SK-N-MC (cell line): ENCODE measurements at regions not wholly inside any gene's neighbourhood (a gene's known extent, or its start where the extent isn't known, plus 50 kb on each side); places are given as distances from the start of the nearest gene placed in this dataset.

Experiments used
- EZH2 ChIP-seq: fragments of 200-600 bp; sonication (generic); IDR thresholded peaks from one replicate; pipeline ENCODE4 v1.6.1; 2017; ENCODE audit warnings: antibody characterized with exemption
- POLR2AphosphoS5 ChIP-seq: IDR thresholded peaks from 2 replicates; pipeline ENCODE4 v1.6.1; 2012; ENCODE audit warnings: mild to moderate bottlenecking, low read depth, low read length, borderline replicate concordance

DNA sequence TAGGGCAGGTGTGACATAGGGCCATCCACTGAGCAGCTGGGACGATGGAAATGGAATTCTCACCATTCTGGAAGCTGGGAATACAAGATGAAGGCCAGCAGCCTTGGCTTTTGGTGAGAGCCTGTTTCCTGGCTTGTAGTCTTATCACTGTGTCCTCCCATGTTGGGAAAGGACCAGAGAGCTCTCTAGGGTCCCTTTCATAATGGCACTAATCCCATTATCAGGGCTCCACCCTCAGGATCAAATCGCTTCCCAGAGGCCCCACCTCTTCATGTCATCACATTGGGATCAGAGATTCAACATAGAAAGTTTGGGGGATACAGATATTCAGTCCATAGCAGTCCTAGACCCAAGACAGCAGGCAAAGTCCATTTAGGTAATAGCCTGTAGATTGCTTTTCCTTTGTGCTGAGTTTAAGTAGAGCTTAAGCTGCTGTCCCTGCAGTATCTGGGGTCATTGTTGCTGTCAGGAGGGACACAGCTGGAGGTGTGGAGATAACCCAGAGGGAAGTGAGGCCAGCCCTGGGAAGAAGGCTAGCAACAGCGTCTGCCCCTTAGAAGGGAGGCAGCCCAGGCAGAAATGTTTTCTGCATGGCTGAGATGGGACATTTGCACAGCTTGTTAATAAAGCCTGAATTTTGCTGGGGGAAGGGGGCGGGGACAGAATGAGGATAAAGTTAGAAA, 136.5 kb upstream of the GPR12 start:
- TF ChIP-seq EZH2, result no peak
- TF ChIP-seq POLR2AphosphoS5, result no peak
